Adrenal gland (tissue), 9 donors: ENCODE measurements at regions not wholly inside any gene's neighbourhood (a gene's known extent, or its start where the extent isn't known, plus 50 kb on each side); places are given as distances from the start of the nearest gene placed in this dataset.

Source experiments
- DNase-seq, 7 donors: peaks; one replicate each; pipeline ENCODE4 v3.0.0-alpha.2; 2019 to 2020
- H3K27ac ChIP-seq, 5 donors: fragments of 200-600 bp; sonication (generic) in 4 of 5; 1 replicate in 3 of 5; 2 replicates in 2 of 5; pipeline versions ENCODE4 v1.5.1 to v1.8.0; 2016 to 2020; ENCODE audit warnings: mild to moderate bottlenecking in 1 of 5
- H3K27me3 ChIP-seq: fragments of 200-600 bp; 2 replicates; pipeline ENCODE4 v1.8.0; 2021
- H3K36me3 ChIP-seq, 2 donors: fragments of 200-600 bp; replicated peaks in 1 of 2; 1 replicate in 1 of 2; 2 replicates in 1 of 2; pipeline versions ENCODE4 v1.5.1 to v1.8.0; 2018 to 2022
- H3K4me1 ChIP-seq, 2 donors: fragments of 200-600 bp; replicated peaks in 1 of 2; 1 replicate in 1 of 2; 2 replicates in 1 of 2; pipeline versions ENCODE4 v1.5.1 to v1.8.0; 2018 to 2021
- H3K4me3 ChIP-seq, 4 donors: fragments of 200-600 bp; sonication (generic) in 3 of 4; one replicate each; pipeline ENCODE4 v1.5.1; 2016 to 2018
- H3K9me3 ChIP-seq, 3 donors: fragments of 200-600 bp; sonication (generic) in 1 of 3; replicated peaks in 1 of 3; 1 replicate in 2 of 3; 2 replicates in 1 of 3; pipeline versions ENCODE4 v1.5.1 to v1.8.0; 2016 to 2021
- POLR2A ChIP-seq, 2 donors: fragments of 450-650 bp; IDR thresholded peaks; one replicate each; pipeline ENCODE4 v1.6.1; 2017; ENCODE audit warnings: antibody characterized with exemption in 2 of 2, mild to moderate bottlenecking in 2 of 2, moderate library complexity in 1 of 2
- WGBS, 4 donors: extraction: QIAGEN DNeasy Blood & Tissue Kit in 2 of 4; methylation state at CpG; one replicate each; pipeline versions ENCODE4 v1.1.5 to v1.1.7; 2013 to 2017; 5-methylcytosine and 5-hydroxymethylcytosine counted together
- intact Hi-C, 2 donors: fragments of 100-400 bp; cut with DNase I; formaldehyde crosslinking; loops; one replicate each; pipeline versions ENCODE4 v1.14.1 to v1.15.0; 2022 to 2023
- TF ChIP-seq, protein P1 (sequence below), 6 experiments: fragments of 450-650 bp in 4 of 6; fragments of 200-600 bp in 2 of 6; sonication (generic) in 1 of 6; IDR thresholded peaks; 1 replicate in 5 of 6; 2 replicates in 1 of 6; pipeline versions ENCODE4 v1.5.1 to v1.8.0; 2016 to 2021; ENCODE audit warnings: antibody characterized with exemption in 6 of 6, mild to moderate bottlenecking in 2 of 6, moderate library complexity in 1 of 6
- donor health status: healthy with polysubstance abuse.
- donor health status: Bipolar disorder and iron deficiency.
- donor health status: DM: yes; HTN: yes; CAD: no.
- donor health status: DM: no; HTN: no; CAD: no.
- donor health status: DM: no; HTN: no; CAD: no.

DNA sequence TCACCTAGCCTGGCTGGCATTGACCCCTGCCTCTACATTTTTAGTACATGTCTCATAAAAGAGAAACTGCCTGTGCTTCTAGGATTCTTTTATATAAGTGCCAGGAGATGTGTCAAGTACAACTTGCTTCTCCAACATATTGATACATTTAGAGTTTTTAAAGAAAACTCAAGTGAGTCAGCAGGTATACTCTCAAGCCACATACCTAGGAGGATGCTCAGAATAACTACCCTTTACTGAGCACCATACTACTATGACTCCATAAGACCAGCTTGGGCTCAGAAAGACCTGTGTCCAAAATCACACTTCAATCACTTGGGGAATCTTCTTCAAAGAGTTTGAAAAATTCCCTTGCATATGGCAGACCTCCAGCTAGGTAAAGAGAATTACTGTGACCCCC lies 389.8 kb upstream of the SLC24A2 start:
- H3K9me3 ChIP-seq: no peaks in the 10 kb centered on the region
- intact Hi-C loops: no loop called here
- TF ChIP-seq, protein P1, sequence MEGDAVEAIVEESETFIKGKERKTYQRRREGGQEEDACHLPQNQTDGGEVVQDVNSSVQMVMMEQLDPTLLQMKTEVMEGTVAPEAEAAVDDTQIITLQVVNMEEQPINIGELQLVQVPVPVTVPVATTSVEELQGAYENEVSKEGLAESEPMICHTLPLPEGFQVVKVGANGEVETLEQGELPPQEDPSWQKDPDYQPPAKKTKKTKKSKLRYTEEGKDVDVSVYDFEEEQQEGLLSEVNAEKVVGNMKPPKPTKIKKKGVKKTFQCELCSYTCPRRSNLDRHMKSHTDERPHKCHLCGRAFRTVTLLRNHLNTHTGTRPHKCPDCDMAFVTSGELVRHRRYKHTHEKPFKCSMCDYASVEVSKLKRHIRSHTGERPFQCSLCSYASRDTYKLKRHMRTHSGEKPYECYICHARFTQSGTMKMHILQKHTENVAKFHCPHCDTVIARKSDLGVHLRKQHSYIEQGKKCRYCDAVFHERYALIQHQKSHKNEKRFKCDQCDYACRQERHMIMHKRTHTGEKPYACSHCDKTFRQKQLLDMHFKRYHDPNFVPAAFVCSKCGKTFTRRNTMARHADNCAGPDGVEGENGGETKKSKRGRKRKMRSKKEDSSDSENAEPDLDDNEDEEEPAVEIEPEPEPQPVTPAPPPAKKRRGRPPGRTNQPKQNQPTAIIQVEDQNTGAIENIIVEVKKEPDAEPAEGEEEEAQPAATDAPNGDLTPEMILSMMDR (IDR thresholded peaks at IDR 0.05): no peak

DNA sequence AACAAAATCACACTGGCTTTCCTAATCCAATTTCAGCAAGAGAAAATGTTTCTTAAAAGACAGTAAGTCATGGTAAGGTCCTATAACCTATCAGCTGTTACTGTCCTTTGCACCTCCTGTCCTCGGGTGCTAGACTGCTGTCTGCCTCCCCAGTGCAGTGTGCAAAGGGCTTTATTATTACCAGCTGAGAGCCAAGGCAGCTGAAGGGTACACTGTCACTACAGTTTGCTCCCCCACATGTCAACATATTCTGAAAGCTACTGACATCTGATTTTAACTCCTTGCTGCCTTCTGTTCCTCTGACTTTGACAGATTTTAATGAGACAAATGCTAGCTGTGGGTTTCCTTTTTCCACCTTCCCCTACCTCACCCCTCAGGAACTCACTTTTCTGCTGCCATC lies 389.4 kb upstream of the SLC24A2 start:
- Histone ChIP-seq H3K4me1 (no peaks in the 10 kb centered on the region), H3K4me3 (no peak overlapping the region), H3K9me3 (no peaks in the 10 kb centered on the region), H3K27me3 (no peaks in the 10 kb centered on the region), H3K27ac (no peak overlapping the region), H3K36me3 (no peaks in the 10 kb centered on the region)
- TF ChIP-seq POLR2A (IDR thresholded peaks at IDR 0.05): no peak
- TF ChIP-seq, protein P1 (IDR thresholded peaks at IDR 0.05): no peak
- intact Hi-C loops: no loop called here
- no peak for DNase-seq
- 22 to 29% (median 25%) methylated on average over 1 of the region's 1 CpG for WGBS, 4 donors

More for the DNA sequence above, 389.8 kb upstream of the SLC24A2 start:
- no peak overlapping the region for H3K4me3 ChIP-seq
- DNase-seq: no peak
- no peaks in the 10 kb centered on the region for H3K4me1 ChIP-seq
- H3K27ac ChIP-seq: no peak overlapping the region
- H3K36me3 ChIP-seq: no peaks in the 10 kb centered on the region
- no peaks in the 10 kb centered on the region for H3K27me3 ChIP-seq

- WGBS, 4 donors: 83 to 89% (median 85%) methylated on average over 3 of the region's 3 CpGs
Observed at GRCh38 chr9:20170122-20170521, 381.3 kb upstream of the SLC24A2 start.

GRCh38 chr9:20152151-20152725 lies 363.4 kb upstream of the SLC24A2 start:
- Histone ChIP-seq H3K27me3 (no peaks in the 10 kb centered on the region), H3K4me3 (no peak overlapping the region), H3K27ac (no peak overlapping the region), H3K36me3 (no peaks in the 10 kb centered on the region), H3K4me1 (no peaks in the 10 kb centered on the region), H3K9me3 (no peaks in the 10 kb centered on the region)
- TF ChIP-seq, protein P1 (IDR thresholded peaks at IDR 0.05): no peak
- no peak for TF ChIP-seq POLR2A (IDR thresholded peaks at IDR 0.05)
- intact Hi-C loops: no loop called here
- WGBS, 4 donors: 57 to 71% (median 67%) methylated on average over 3 of the region's 3 CpGs
- no peak for DNase-seq

More at GRCh38 chr9:20170122-20170521, 381.3 kb upstream of the SLC24A2 start:
- H3K36me3 ChIP-seq: no peaks in the 10 kb centered on the region
- H3K9me3 ChIP-seq: peaks cover 0 to 4% (median 0%) of the 10 kb centered on the region in 3 donors
- H3K4me3 ChIP-seq: no peak overlapping the region
- no peak for DNase-seq
- no peaks in the 10 kb centered on the region for H3K4me1 ChIP-seq
- intact Hi-C loops: no loop called here
- TF ChIP-seq, protein P1 (IDR thresholded peaks at IDR 0.05): no peak
- TF ChIP-seq POLR2A (IDR thresholded peaks at IDR 0.05): no peak
- no peak overlapping the region for H3K27ac ChIP-seq
- H3K27me3 ChIP-seq: no peaks in the 10 kb centered on the region
